Large intestine (tissue), 3 donors: ENCODE measurements at regions not wholly inside any gene's neighbourhood (a gene's known extent, or its start where the extent isn't known, plus 50 kb on each side); places are given as distances from the start of the nearest gene placed in this dataset.

Experiments
- DNase-seq, 2 donors: peaks; one replicate each; pipeline versions ENCODE4 v3.0.0 to v3.0.0-alpha.2; 2013
- H3K27ac ChIP-seq: one replicate; pipeline ENCODE4 v1.5.1; 2013; ENCODE audit warnings: low read length
- H3K27me3 ChIP-seq: 2 replicates; pipeline ENCODE4 v1.6.1; 2013; ENCODE audit warnings: low read length; ENCODE audit not compliant: control insufficient read depth, insufficient read depth
- H3K36me3 ChIP-seq: 2 replicates; pipeline ENCODE4 v1.6.1; 2013; ENCODE audit warnings: low read length; ENCODE audit not compliant: control insufficient read depth, insufficient read depth
- H3K4me1 ChIP-seq: one replicate; pipeline ENCODE4 v1.6.1; 2013; ENCODE audit warnings: low read length; ENCODE audit not compliant: control insufficient read depth, insufficient read depth
- H3K4me3 ChIP-seq: one replicate; pipeline ENCODE4 v1.5.1; 2013; ENCODE audit warnings: low read length
- H3K9me3 ChIP-seq: one replicate; pipeline ENCODE4 v1.6.1; 2013; ENCODE audit warnings: mild to moderate bottlenecking, low read depth, low read length, moderate library complexity; ENCODE audit not compliant: control insufficient read depth
- WGBS: methylation state at CpG from one replicate; pipeline ENCODE4 v1.1.5; 2013; ENCODE audit warnings: low lambda C conversion rate; ENCODE audit not compliant: insufficient coverage; 5-methylcytosine and 5-hydroxymethylcytosine counted together

- Histone ChIP-seq H3K4me3 (no peak overlapping the region), H3K9me3 (no peaks in the 10 kb centered on the region), H3K36me3 (no peaks in the 10 kb centered on the region), H3K27me3 (no peaks in the 10 kb centered on the region), H3K27ac (no peak overlapping the region), H3K4me1 (no peaks in the 10 kb centered on the region)
- 84% methylated on average over 2 of the region's 4 CpGs for WGBS
- DNase-seq, result no peak
Observed at GRCh38 chr6:113610377-113610988, 246.7 kb upstream of the MARCKS start.

GRCh38 chr6:113616701-113617274 lies 240.4 kb upstream of the MARCKS start:
- no peak overlapping the region for H3K4me3 ChIP-seq
- H3K36me3 ChIP-seq, result no peaks in the 10 kb centered on the region
- DNase-seq, result no peak
- no peaks in the 10 kb centered on the region for H3K27me3 ChIP-seq
- no peaks in the 10 kb centered on the region for H3K4me1 ChIP-seq
- H3K9me3 ChIP-seq, result no peaks in the 10 kb centered on the region
- WGBS, result 100% methylated on average over 1 of the region's 5 CpGs
- H3K27ac ChIP-seq, result no peak overlapping the region

- 100% methylated on average over 1 of the region's 4 CpGs for WGBS
- no peak overlapping the region for H3K4me3 ChIP-seq
- H3K27ac ChIP-seq, result no peak overlapping the region
- H3K4me1 ChIP-seq, result no peaks in the 10 kb centered on the region
- no peak for DNase-seq
- no peaks in the 10 kb centered on the region for H3K27me3 ChIP-seq
- H3K36me3 ChIP-seq, result no peaks in the 10 kb centered on the region
- no peaks in the 10 kb centered on the region for H3K9me3 ChIP-seq
Observed at GRCh38 chr6:113619077-113619476, 238.1 kb upstream of the MARCKS start.

- no peak for DNase-seq
- H3K27ac ChIP-seq, result no peak overlapping the region
- H3K4me3 ChIP-seq, result no peak overlapping the region
- H3K4me1 ChIP-seq, result no peaks in the 10 kb centered on the region
- H3K9me3 ChIP-seq, result no peaks in the 10 kb centered on the region
- WGBS, result no CpG with 5 or more reads among the region's 2 CpGs
- no peaks in the 10 kb centered on the region for H3K27me3 ChIP-seq
- no peaks in the 10 kb centered on the region for H3K36me3 ChIP-seq
Observed at GRCh38 chr6:113620386-113620785, 236.8 kb upstream of the MARCKS start.

- no peaks in the 10 kb centered on the region for H3K4me1 ChIP-seq
- WGBS, result 67% methylated on average over 1 of the region's 5 CpGs
- no peaks in the 10 kb centered on the region for H3K27me3 ChIP-seq
- H3K4me3 ChIP-seq, result no peak overlapping the region
- H3K36me3 ChIP-seq, result no peaks in the 10 kb centered on the region
- H3K9me3 ChIP-seq, result no peaks in the 10 kb centered on the region
- H3K27ac ChIP-seq, result no peak overlapping the region
- DNase-seq, result no peak
Observed at GRCh38 chr6:113622254-113622653, 234.9 kb upstream of the MARCKS start.

GRCh38 chr6:113623129-113623528 lies 234.0 kb upstream of the MARCKS start:
- Histone ChIP-seq H3K27ac (no peak overlapping the region), H3K4me3 (no peak overlapping the region), H3K27me3 (no peaks in the 10 kb centered on the region), H3K9me3 (no peaks in the 10 kb centered on the region), H3K4me1 (no peaks in the 10 kb centered on the region), H3K36me3 (no peaks in the 10 kb centered on the region)
- no peak for DNase-seq

- peaks cover 5% of the 10 kb centered on the region for H3K4me1 ChIP-seq
- H3K36me3 ChIP-seq, result no peaks in the 10 kb centered on the region
- H3K9me3 ChIP-seq, result no peaks in the 10 kb centered on the region
- DNase-seq, result no peak
- no peak overlapping the region for H3K4me3 ChIP-seq
- WGBS, result 94% methylated on average over 3 of the region's 3 CpGs
- no peaks in the 10 kb centered on the region for H3K27me3 ChIP-seq
- H3K27ac ChIP-seq, result no peak overlapping the region
Observed at GRCh38 chr6:113625850-113626249, 231.3 kb upstream of the MARCKS start.

GRCh38 chr6:113626475-113626874 lies 230.7 kb upstream of the MARCKS start:
- H3K36me3 ChIP-seq, result no peaks in the 10 kb centered on the region
- no peak overlapping the region for H3K4me3 ChIP-seq
- H3K27ac ChIP-seq, result no peak overlapping the region
- no CpG with 5 or more reads among the region's 1 CpG for WGBS
- DNase-seq, result peak in 1 of 2 donors; percentile 12
- H3K9me3 ChIP-seq, result no peaks in the 10 kb centered on the region
- no peaks in the 10 kb centered on the region for H3K27me3 ChIP-seq
- H3K4me1 ChIP-seq, result peaks cover 11% of the 10 kb centered on the region

GRCh38 chr6:113627480-113627879 lies 229.7 kb upstream of the MARCKS start:
- peaks cover 15% of the 10 kb centered on the region for H3K4me1 ChIP-seq
- H3K9me3 ChIP-seq, result no peaks in the 10 kb centered on the region
- no peaks in the 10 kb centered on the region for H3K36me3 ChIP-seq
- H3K27ac ChIP-seq, result no peak overlapping the region
- no CpG with 5 or more reads among the region's 2 CpGs for WGBS
- H3K27me3 ChIP-seq, result no peaks in the 10 kb centered on the region
- no peak for DNase-seq
- no peak overlapping the region for H3K4me3 ChIP-seq

- Histone ChIP-seq H3K9me3 (no peaks in the 10 kb centered on the region), H3K4me1 (peaks cover 23% of the 10 kb centered on the region), H3K4me3 (no peak overlapping the region), H3K27ac (no peak overlapping the region), H3K36me3 (no peaks in the 10 kb centered on the region), H3K27me3 (no peaks in the 10 kb centered on the region)
- DNase-seq, result no peak
Observed at GRCh38 chr6:113629256-113629655, 227.9 kb upstream of the MARCKS start.
